GM18511 (cell line): ENCODE measurements at regions not wholly inside any gene's neighbourhood (a gene's known extent, or its start where the extent isn't known, plus 50 kb on each side); places are given as distances from the start of the nearest gene placed in this dataset.
A peak's percentile ranks its signal among the peaks of the same experiment; 100 is the strongest.
"Not testable (repeated sequence)": the region's sequence is repeated elsewhere in the genome, so short reads cannot be mapped to it uniquely, and the experiment has no call there.

Experiments used
- ATAC-seq: cut with Tn5 transposase; IDR thresholded peaks from one replicate; pipeline ENCODE4 v1.9.1; 2021; ENCODE audit warnings: mild to moderate bottlenecking, moderate library complexity; ENCODE audit not compliant: unreplicated experiment

- no peak for ATAC-seq
These were observed 59.2 kb downstream of the EMX2 start for GRCh38 chr10:117601716-117602115.

- no peak for ATAC-seq
These were observed 60.5 kb downstream of the EMX2 start for GRCh38 chr10:117603081-117603480.

GRCh38 chr10:117603726-117604125 lies 61.2 kb downstream of the EMX2 start:
- ATAC-seq = no peak

- no peak for ATAC-seq
These were observed 66.7 kb downstream of the EMX2 start for GRCh38 chr10:117609095-117609795.

GRCh38 chr10:117609796-117610170 lies 67.2 kb downstream of the EMX2 start:
- ATAC-seq = no peak

GRCh38 chr10:117610321-117610720 lies 67.8 kb downstream of the EMX2 start:
- ATAC-seq = no peak

- no peak for ATAC-seq
These were observed 69.6 kb downstream of the EMX2 start for GRCh38 chr10:117612113-117612512.

- peak; percentile 36 for ATAC-seq
These were observed 73.1 kb downstream of the EMX2 start for GRCh38 chr10:117615649-117616048.

GRCh38 chr10:117616179-117616578 lies 73.6 kb downstream of the EMX2 start:
- ATAC-seq = peak; percentile 84

- ATAC-seq = no peak
These were observed 74.5 kb downstream of the EMX2 start for GRCh38 chr10:117617086-117617485.

GRCh38 chr10:117617659-117618058 lies 75.1 kb downstream of the EMX2 start:
- no peak for ATAC-seq

GRCh38 chr10:117619223-117619622 lies 76.7 kb downstream of the EMX2 start:
- ATAC-seq = no peak

- no peak for ATAC-seq
These were observed 77.3 kb downstream of the EMX2 start for GRCh38 chr10:117619707-117620405.

- no peak for ATAC-seq
These were observed 78.7 kb downstream of the EMX2 start for GRCh38 chr10:117621196-117621595.

- ATAC-seq = no peak
These were observed 79.4 kb downstream of the EMX2 start for GRCh38 chr10:117621795-117622420.

- ATAC-seq = no peak
These were observed 80.1 kb downstream of the EMX2 start for GRCh38 chr10:117622471-117623184.

GRCh38 chr10:117626228-117626627 lies 83.7 kb downstream of the EMX2 start:
- ATAC-seq = no peak

GRCh38 chr10:117627561-117627960 lies 85.0 kb downstream of the EMX2 start:
- ATAC-seq = no peak

GRCh38 chr10:117629717-117630116 lies 87.2 kb downstream of the EMX2 start:
- not testable (repeated sequence) for ATAC-seq

GRCh38 chr10:117631276-117632145 lies 89.0 kb downstream of the EMX2 start:
- ATAC-seq = no peak
